GM23338 (cell line): ENCODE measurements at regions not wholly inside any gene's neighbourhood (a gene's known extent, or its start where the extent isn't known, plus 50 kb on each side); places are given as distances from the start of the nearest gene placed in this dataset.

ENCODE experiments used
- ATAC-seq: fragments of 200-7000 bp; cut with Tn5 transposase; 3 replicates; pipeline ENCODE4 v1.9.1; 2020
- DNase-seq: peaks from one replicate; pipeline ENCODE4 v3.0.0-alpha.2; 2015; ENCODE audit warnings: low spot score
- H2AFZ ChIP-seq: fragments of 200-600 bp; sonication (generic); 2 replicates; pipeline ENCODE4 v1.8.0; 2016; ENCODE audit warnings: antibody characterized with exemption, mild to moderate bottlenecking, moderate library complexity
- H3F3A ChIP-seq: fragments of 200-600 bp; sonication (generic); replicated peaks from 2 replicates; pipeline ENCODE4 v1.8.0; 2017; ENCODE audit warnings: antibody characterized with exemption, mixed run types, low read depth
- H3K27ac ChIP-seq: fragments of 200-600 bp; sonication (generic); 2 replicates; pipeline ENCODE4 v1.6.1; 2016; ENCODE audit warnings: low read depth
- H3K27me3 ChIP-seq: fragments of 200-600 bp; sonication (generic); 2 replicates; pipeline ENCODE4 v1.8.0; 2016; ENCODE audit warnings: mild to moderate bottlenecking, mixed run types, moderate library complexity; ENCODE audit not compliant: insufficient read depth
- H3K36me3 ChIP-seq: fragments of 200-600 bp; sonication (generic); 2 replicates; pipeline ENCODE4 v1.8.0; 2016; ENCODE audit warnings: mild to moderate bottlenecking; ENCODE audit not compliant: insufficient read depth
- H3K4me1 ChIP-seq: fragments of 200-600 bp; sonication (generic); 2 replicates; pipeline ENCODE4 v1.8.0; 2016; ENCODE audit warnings: mild to moderate bottlenecking, moderate library complexity; ENCODE audit not compliant: insufficient read depth
- H3K4me2 ChIP-seq: fragments of 200-600 bp; sonication (generic); 2 replicates; pipeline ENCODE4 v1.7.1; 2017; ENCODE audit warnings: mixed run types
- H3K4me3 ChIP-seq: fragments of 200-600 bp; sonication (generic); 2 replicates; pipeline ENCODE4 v1.6.1; 2016; ENCODE audit warnings: mixed run types
- H3K79me2 ChIP-seq: fragments of 200-600 bp; sonication (generic); replicated peaks from 2 replicates; pipeline ENCODE4 v1.8.0; 2017; ENCODE audit warnings: mild to moderate bottlenecking; ENCODE audit not compliant: insufficient read depth
- H3K9me2 ChIP-seq: fragments of 200-600 bp; sonication (generic); 2 replicates; pipeline ENCODE4 v1.8.0; 2017; ENCODE audit not compliant: insufficient read depth
- H4K20me1 ChIP-seq: fragments of 200-600 bp; sonication (generic); replicated peaks from 2 replicates; pipeline ENCODE4 v1.8.0; 2017; ENCODE audit warnings: mild to moderate bottlenecking; ENCODE audit not compliant: insufficient read depth
- H3K27ac Mint-ChIP-seq: 2 replicates; pipeline ENCODE4 v1.8.0; 2020; ENCODE audit warnings: inconsistent platforms, mild to moderate bottlenecking, moderate library complexity, mixed read lengths
- H3K27me3 Mint-ChIP-seq: 3 replicates; pipeline ENCODE4 v1.8.0; 2022; ENCODE audit warnings: low read depth, mild to moderate bottlenecking, moderate library complexity, mixed read lengths, inconsistent platforms; ENCODE audit not compliant: insufficient read depth, poor library complexity
- H3K36me3 Mint-ChIP-seq: 3 replicates; pipeline ENCODE4 v1.8.0; 2021; ENCODE audit warnings: low read depth, mild to moderate bottlenecking, inconsistent platforms, moderate library complexity, mixed read lengths
- H3K4me1 Mint-ChIP-seq: 3 replicates; pipeline ENCODE4 v1.8.0; 2020; ENCODE audit warnings: mild to moderate bottlenecking, inconsistent platforms, mixed read lengths
- H3K4me3 Mint-ChIP-seq: 3 replicates; pipeline ENCODE4 v1.8.0; 2021; ENCODE audit warnings: moderate library complexity, mild to moderate bottlenecking, inconsistent platforms, mixed read lengths
- H3K9me3 Mint-ChIP-seq: 3 replicates; pipeline ENCODE4 v1.8.0; 2020; ENCODE audit warnings: moderate library complexity, mild to moderate bottlenecking, inconsistent platforms, mixed read lengths
- CREB1 ChIP-seq: fragments of 250-450 bp; sonication (Bioruptor Pico); IDR thresholded peaks from 2 replicates; pipeline ENCODE4 v1.5.0; 2020; ENCODE audit warnings: low read depth, mild to moderate bottlenecking, moderate library complexity
- POLR2AphosphoS5 ChIP-seq: IDR thresholded peaks from 2 replicates; pipeline ENCODE4 v1.6.1; 2016; ENCODE audit warnings: antibody characterized with exemption, low read depth
- TF ChIP-seq, protein P1 (sequence below): IDR thresholded peaks from 2 replicates; pipeline ENCODE4 v1.6.1; 2016; ENCODE audit warnings: antibody characterized with exemption
- TF ChIP-seq, protein P2 (sequence below): fragments of 250-450 bp; sonication (Bioruptor Pico); IDR thresholded peaks from 2 replicates; pipeline ENCODE4 v1.5.0; 2020; ENCODE audit warnings: mild to moderate bottlenecking, moderate library complexity

DNA sequence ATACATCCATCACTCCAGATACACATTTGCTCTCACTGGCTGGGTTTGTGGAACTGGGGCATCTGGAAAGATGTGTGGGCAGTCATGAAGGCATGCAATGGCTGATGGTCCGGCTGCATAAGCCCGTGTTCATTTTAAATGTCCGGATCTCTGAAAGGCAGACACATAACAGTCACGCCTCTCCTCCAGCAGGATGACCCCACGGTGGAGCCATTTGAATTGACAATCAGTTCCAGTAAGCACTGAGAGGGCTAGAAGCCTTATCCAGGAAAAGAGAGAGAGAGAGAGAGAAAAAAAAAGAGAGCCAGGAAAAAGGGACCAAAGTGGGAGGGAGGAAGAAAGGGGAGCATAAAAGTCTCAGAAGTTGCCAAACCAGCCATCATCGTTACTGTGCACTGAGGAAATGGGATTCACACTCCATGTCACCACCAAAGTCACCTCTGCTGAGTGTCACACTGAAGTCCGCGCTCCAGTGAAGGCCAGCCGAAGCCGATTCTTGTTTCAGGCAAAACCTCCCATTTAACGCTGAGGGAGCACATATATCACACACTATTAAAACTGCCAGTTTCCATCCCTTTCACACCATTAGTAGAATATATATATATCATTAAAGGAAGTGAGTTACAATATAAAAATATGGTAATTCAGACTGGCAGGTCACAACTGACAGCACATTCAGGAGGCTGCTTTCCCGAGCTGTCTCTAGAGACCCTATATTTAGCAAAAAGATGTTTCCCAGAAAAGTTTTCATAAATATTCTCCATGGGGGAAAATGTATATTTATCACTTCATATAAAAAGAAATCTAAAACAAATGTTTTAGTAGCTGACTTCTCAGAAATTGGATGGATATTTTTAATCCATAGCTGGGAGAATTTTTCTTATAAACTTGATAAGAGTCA lies 142.0 kb downstream of the ACTR3 start:
- Mint-ChIP-seq H3K4me3 (no peak overlapping the region), H3K36me3 (no peaks in the 10 kb centered on the region; the same call in 1 of the 3 replicates), H3K4me1 (peaks cover 19% of the 10 kb centered on the region), H3K27ac (no peak overlapping the region), H3K27me3 (peaks cover 2% of the 10 kb centered on the region), H3K9me3 (peaks cover 28% of the 10 kb centered on the region)
- no peak for ATAC-seq
- H2AFZ ChIP-seq, result no peak overlapping the region
- no peaks in the 10 kb centered on the region for H3K36me3 ChIP-seq
- no peaks in the 10 kb centered on the region for H4K20me1 ChIP-seq
- H3K4me3 ChIP-seq, result no peak overlapping the region
- H3K4me2 ChIP-seq, result no peak overlapping the region
- H3K4me1 ChIP-seq, result peaks cover 9% of the 10 kb centered on the region; the same call in 1 of the 2 replicates
- TF ChIP-seq POLR2AphosphoS5, result no peak
- TF ChIP-seq CREB1 (CRISPR knock-in tag), result no peak
- TF ChIP-seq, protein P1, sequence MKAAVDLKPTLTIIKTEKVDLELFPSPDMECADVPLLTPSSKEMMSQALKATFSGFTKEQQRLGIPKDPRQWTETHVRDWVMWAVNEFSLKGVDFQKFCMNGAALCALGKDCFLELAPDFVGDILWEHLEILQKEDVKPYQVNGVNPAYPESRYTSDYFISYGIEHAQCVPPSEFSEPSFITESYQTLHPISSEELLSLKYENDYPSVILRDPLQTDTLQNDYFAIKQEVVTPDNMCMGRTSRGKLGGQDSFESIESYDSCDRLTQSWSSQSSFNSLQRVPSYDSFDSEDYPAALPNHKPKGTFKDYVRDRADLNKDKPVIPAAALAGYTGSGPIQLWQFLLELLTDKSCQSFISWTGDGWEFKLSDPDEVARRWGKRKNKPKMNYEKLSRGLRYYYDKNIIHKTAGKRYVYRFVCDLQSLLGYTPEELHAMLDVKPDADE, result no peak
- TF ChIP-seq, protein P2, sequence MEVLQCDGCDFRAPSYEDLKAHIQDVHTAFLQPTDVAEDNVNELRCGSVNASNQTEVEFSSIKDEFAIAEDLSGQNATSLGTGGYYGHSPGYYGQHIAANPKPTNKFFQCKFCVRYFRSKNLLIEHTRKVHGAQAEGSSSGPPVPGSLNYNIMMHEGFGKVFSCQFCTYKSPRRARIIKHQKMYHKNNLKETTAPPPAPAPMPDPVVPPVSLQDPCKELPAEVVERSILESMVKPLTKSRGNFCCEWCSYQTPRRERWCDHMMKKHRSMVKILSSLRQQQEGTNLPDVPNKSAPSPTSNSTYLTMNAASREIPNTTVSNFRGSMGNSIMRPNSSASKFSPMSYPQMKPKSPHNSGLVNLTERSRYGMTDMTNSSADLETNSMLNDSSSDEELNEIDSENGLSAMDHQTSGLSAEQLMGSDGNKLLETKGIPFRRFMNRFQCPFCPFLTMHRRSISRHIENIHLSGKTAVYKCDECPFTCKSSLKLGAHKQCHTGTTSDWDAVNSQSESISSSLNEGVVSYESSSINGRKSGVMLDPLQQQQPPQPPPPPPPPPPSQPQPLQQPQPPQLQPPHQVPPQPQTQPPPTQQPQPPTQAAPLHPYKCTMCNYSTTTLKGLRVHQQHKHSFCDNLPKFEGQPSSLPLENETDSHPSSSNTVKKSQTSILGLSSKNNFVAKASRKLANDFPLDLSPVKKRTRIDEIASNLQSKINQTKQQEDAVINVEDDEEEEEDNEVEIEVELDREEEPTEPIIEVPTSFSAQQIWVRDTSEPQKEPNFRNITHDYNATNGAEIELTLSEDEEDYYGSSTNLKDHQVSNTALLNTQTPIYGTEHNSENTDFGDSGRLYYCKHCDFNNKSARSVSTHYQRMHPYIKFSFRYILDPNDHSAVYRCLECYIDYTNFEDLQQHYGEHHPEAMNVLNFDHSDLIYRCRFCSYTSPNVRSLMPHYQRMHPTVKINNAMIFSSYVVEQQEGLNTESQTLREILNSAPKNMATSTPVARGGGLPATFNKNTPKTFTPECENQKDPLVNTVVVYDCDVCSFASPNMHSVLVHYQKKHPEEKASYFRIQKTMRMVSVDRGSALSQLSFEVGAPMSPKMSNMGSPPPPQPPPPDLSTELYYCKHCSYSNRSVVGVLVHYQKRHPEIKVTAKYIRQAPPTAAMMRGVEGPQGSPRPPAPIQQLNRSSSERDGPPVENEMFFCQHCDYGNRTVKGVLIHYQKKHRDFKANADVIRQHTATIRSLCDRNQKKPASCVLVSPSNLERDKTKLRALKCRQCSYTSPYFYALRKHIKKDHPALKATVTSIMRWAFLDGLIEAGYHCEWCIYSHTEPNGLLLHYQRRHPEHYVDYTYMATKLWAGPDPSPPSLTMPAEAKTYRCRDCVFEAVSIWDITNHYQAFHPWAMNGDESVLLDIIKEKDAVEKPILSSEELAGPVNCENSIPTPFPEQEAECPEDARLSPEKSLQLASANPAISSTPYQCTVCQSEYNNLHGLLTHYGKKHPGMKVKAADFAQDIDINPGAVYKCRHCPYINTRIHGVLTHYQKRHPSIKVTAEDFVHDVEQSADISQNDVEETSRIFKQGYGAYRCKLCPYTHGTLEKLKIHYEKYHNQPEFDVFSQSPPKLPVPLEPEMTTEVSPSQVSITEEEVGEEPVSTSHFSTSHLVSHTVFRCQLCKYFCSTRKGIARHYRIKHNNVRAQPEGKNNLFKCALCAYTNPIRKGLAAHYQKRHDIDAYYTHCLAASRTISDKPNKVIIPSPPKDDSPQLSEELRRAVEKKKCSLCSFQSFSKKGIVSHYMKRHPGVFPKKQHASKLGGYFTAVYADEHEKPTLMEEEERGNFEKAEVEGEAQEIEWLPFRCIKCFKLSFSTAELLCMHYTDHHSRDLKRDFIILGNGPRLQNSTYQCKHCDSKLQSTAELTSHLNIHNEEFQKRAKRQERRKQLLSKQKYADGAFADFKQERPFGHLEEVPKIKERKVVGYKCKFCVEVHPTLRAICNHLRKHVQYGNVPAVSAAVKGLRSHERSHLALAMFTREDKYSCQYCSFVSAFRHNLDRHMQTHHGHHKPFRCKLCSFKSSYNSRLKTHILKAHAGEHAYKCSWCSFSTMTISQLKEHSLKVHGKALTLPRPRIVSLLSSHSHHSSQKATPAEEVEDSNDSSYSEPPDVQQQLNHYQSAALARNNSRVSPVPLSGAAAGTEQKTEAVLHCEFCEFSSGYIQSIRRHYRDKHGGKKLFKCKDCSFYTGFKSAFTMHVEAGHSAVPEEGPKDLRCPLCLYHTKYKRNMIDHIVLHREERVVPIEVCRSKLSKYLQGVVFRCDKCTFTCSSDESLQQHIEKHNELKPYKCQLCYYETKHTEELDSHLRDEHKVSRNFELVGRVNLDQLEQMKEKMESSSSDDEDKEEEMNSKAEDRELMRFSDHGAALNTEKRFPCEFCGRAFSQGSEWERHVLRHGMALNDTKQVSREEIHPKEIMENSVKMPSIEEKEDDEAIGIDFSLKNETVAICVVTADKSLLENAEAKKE (CRISPR knock-in tag), result no peak
- no peak overlapping the region for H3K27ac ChIP-seq
- no peak for DNase-seq
- no peaks in the 10 kb centered on the region for H3F3A ChIP-seq
- H3K27me3 ChIP-seq, result no peaks in the 10 kb centered on the region
- no peaks in the 10 kb centered on the region for H3K79me2 ChIP-seq
- H3K9me2 ChIP-seq, result no peaks in the 10 kb centered on the region
